ENCODE measurements at regions not wholly inside any gene's neighbourhood (a gene's known extent, or its start where the extent isn't known, plus 50 kb on each side); places are given as distances from the start of the nearest gene placed in this dataset.

- TF ChIP-seq POLR2A (IDR thresholded peaks at IDR 0.05) (no peak), CTCF (IDR thresholded peaks at IDR 0.05) (no peak)
Measured at GRCh38 chr12:88399811-88400210, 180.5 kb downstream of the KITLG start.
